ENCODE measurements at regions not wholly inside any gene's neighbourhood (a gene's known extent, or its start where the extent isn't known, plus 50 kb on each side); places are given as distances from the start of the nearest gene placed in this dataset.

GRCh38 chr7:123282181-123282580 is 82.4 kb upstream of the SLC13A1 start:
- no peak overlapping the region for H3K27ac ChIP-seq (ENCODE audit: low read depth in 1 of 2, low read length in 2 of 2)
- no peak for DNase-seq (ENCODE audit: low spot score)
- no peaks in the 10 kb centered on the region for H3K36me3 ChIP-seq (ENCODE audit: control insufficient read depth in 4 of 4, insufficient read depth in 3 of 4, low read depth in 1 of 4, low read length in 3 of 4)
- no peaks in the 10 kb centered on the region for H3K27me3 ChIP-seq (ENCODE audit: control insufficient read depth in 4 of 4, insufficient read depth in 4 of 4, low read length in 3 of 4)
- no peak overlapping the region for H3K4me3 ChIP-seq (ENCODE audit: low read depth in 1 of 3, low read length in 3 of 3)
- no peak overlapping the region for H3K9ac ChIP-seq (ENCODE audit: low read depth in 1 of 2, low read length in 2 of 2)
- H3K4me1 ChIP-seq (ENCODE audit: control insufficient read depth in 4 of 4, insufficient read depth in 4 of 4, low read length in 3 of 4), result no peaks in the 10 kb centered on the region
- H3K9me3 ChIP-seq (ENCODE audit: control insufficient read depth in 4 of 4, low read length in 3 of 4), result no peaks in the 10 kb centered on the region
- TF ChIP-seq GABPA (IDR thresholded peaks at IDR 0.05 in 1 of 2, conservative IDR thresholded peaks at IDR 0.05 in 1 of 2), result no peak
- no peak for TF ChIP-seq REST (IDR thresholded peaks at IDR 0.05)
- no peak for TF ChIP-seq JUND (IDR thresholded peaks at IDR 0.05)
- TF ChIP-seq RAD21 (IDR thresholded peaks at IDR 0.05), result no peak
- TF ChIP-seq, protein P1, sequence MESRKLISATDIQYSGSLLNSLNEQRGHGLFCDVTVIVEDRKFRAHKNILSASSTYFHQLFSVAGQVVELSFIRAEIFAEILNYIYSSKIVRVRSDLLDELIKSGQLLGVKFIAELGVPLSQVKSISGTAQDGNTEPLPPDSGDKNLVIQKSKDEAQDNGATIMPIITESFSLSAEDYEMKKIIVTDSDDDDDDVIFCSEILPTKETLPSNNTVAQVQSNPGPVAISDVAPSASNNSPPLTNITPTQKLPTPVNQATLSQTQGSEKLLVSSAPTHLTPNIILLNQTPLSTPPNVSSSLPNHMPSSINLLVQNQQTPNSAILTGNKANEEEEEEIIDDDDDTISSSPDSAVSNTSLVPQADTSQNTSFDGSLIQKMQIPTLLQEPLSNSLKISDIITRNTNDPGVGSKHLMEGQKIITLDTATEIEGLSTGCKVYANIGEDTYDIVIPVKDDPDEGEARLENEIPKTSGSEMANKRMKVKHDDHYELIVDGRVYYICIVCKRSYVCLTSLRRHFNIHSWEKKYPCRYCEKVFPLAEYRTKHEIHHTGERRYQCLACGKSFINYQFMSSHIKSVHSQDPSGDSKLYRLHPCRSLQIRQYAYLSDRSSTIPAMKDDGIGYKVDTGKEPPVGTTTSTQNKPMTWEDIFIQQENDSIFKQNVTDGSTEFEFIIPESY (IDR thresholded peaks at IDR 0.05), result no peak
- TF ChIP-seq TAF1 (conservative IDR thresholded peaks at IDR 0.05), result no peak
- no peak for TF ChIP-seq HNF4G (IDR thresholded peaks at IDR 0.05)
- TF ChIP-seq EGR1 (IDR thresholded peaks at IDR 0.05; ENCODE audit: low read depth in 2 of 2), result no peak
- no peak for TF ChIP-seq RXRA (IDR thresholded peaks at IDR 0.05)
- TF ChIP-seq FOXA2 (IDR thresholded peaks at IDR 0.05), result no peak
- TF ChIP-seq SP1 (IDR thresholded peaks at IDR 0.05), result no peak
- TF ChIP-seq HNF4A (conservative IDR thresholded peaks at IDR 0.05), result no peak
- TF ChIP-seq YY1 (IDR thresholded peaks at IDR 0.05), result no peak
- TF ChIP-seq CTCF (IDR thresholded peaks at IDR 0.05; ENCODE audit: low read depth, low read length, missing input control), result no peak
- TF ChIP-seq, protein P2, sequence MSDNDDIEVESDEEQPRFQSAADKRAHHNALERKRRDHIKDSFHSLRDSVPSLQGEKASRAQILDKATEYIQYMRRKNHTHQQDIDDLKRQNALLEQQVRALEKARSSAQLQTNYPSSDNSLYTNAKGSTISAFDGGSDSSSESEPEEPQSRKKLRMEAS (IDR thresholded peaks at IDR 0.05), result no peak
- TF ChIP-seq FOXA1 (IDR thresholded peaks at IDR 0.05), result no peak
- no peak for TF ChIP-seq ATF3 (IDR thresholded peaks at IDR 0.05)
- no peak for TF ChIP-seq NR2F2 (IDR thresholded peaks at IDR 0.05)

DNA sequence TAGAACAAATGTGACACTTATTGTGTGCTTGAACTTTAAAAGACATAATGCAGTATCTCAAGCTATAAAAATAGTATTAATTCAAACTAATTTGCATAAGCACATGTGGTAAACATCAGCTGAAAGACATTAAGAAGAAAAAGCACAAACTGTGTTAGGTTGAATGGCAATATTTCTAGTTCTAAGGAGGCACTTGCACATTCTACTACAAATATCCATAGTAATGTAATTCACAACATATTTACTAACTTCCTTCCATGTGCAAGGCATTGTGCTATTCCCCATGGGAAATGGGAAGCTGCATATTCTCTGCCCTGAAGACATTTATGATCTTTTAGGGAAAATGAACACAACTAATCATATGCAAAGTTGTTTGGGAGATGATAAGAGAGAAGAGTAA is 80.2 kb upstream of the SLC13A1 start:
- H3K27me3 ChIP-seq (ENCODE audit: control insufficient read depth in 4 of 4, insufficient read depth in 4 of 4, low read length in 3 of 4), result no peaks in the 10 kb centered on the region
- H3K9ac ChIP-seq (ENCODE audit: low read depth in 1 of 2, low read length in 2 of 2), result no peak overlapping the region
- H3K4me1 ChIP-seq (ENCODE audit: control insufficient read depth in 4 of 4, insufficient read depth in 4 of 4, low read length in 3 of 4), result no peaks in the 10 kb centered on the region
- TF ChIP-seq ATF3 (IDR thresholded peaks at IDR 0.05), result no peak
- TF ChIP-seq NR2F2 (IDR thresholded peaks at IDR 0.05), result no peak
- TF ChIP-seq SP1 (IDR thresholded peaks at IDR 0.05), result no peak
- no peaks in the 10 kb centered on the region for H3K9me3 ChIP-seq (ENCODE audit: control insufficient read depth in 4 of 4, low read length in 3 of 4)
- H3K27ac ChIP-seq (ENCODE audit: low read depth in 1 of 2, low read length in 2 of 2), result no peak overlapping the region
- no peak overlapping the region for H3K4me3 ChIP-seq (ENCODE audit: low read depth in 1 of 3, low read length in 3 of 3)
- no peaks in the 10 kb centered on the region for H3K36me3 ChIP-seq (ENCODE audit: control insufficient read depth in 4 of 4, insufficient read depth in 3 of 4, low read depth in 1 of 4, low read length in 3 of 4)
- no peak for DNase-seq (ENCODE audit: low spot score)

Measured in liver (tissue), 7 donors.